ENCODE measurements at regions not wholly inside any gene's neighbourhood (a gene's known extent, or its start where the extent isn't known, plus 50 kb on each side); places are given as distances from the start of the nearest gene placed in this dataset.
"Not testable (repeated sequence)": the region's sequence is repeated elsewhere in the genome, so short reads cannot be mapped to it uniquely, and the experiment has no call there.

GRCh38 chr7:19953411-19953810, 180.0 kb upstream of the TMEM196 start:
- DNase-seq: not testable (repeated sequence)

- no peak for DNase-seq
These were observed 174.7 kb upstream of the TMEM196 start for GRCh38 chr7:19948160-19948559.

GRCh38 chr7:19944363-19945120, 171.1 kb upstream of the TMEM196 start:
- DNase-seq: no peak

GRCh38 chr7:19939746-19940145, 166.3 kb upstream of the TMEM196 start:
- no peak for DNase-seq

GRCh38 chr7:19932549-19933249, 159.3 kb upstream of the TMEM196 start:
- peak; percentile 70 for DNase-seq

GRCh38 chr7:19930851-19931250, 157.4 kb upstream of the TMEM196 start:
- no peak for DNase-seq

- DNase-seq: no peak
These were observed 156.6 kb upstream of the TMEM196 start for GRCh38 chr7:19930051-19930450.

GRCh38 chr7:19928247-19928646, 154.8 kb upstream of the TMEM196 start:
- no peak for DNase-seq

GRCh38 chr7:19920705-19921104, 147.3 kb upstream of the TMEM196 start:
- DNase-seq: no peak

GRCh38 chr7:19920166-19920565, 146.7 kb upstream of the TMEM196 start:
- DNase-seq: no peak

- DNase-seq: no peak
These were observed 146.1 kb upstream of the TMEM196 start for GRCh38 chr7:19919261-19920095.

- no peak for DNase-seq
These were observed 142.6 kb upstream of the TMEM196 start for GRCh38 chr7:19916046-19916445.

GRCh38 chr7:19915596-19915995, 142.2 kb upstream of the TMEM196 start:
- DNase-seq: no peak

- DNase-seq: no peak
These were observed 141.4 kb upstream of the TMEM196 start for GRCh38 chr7:19914866-19915265.

GRCh38 chr7:19900118-19900517, 126.7 kb upstream of the TMEM196 start:
- no peak for DNase-seq

GRCh38 chr7:19899529-19899928, 126.1 kb upstream of the TMEM196 start:
- DNase-seq: peak; percentile 13

- not testable (repeated sequence) for DNase-seq
These were observed 109.5 kb upstream of the TMEM196 start for GRCh38 chr7:19882893-19883292.

- DNase-seq: no peak
These were observed 98.7 kb upstream of the TMEM196 start for GRCh38 chr7:19872094-19872493.

- DNase-seq: no peak
These were observed 97.7 kb upstream of the TMEM196 start for GRCh38 chr7:19871102-19871501.

- DNase-seq: no peak
These were observed 96.6 kb upstream of the TMEM196 start for GRCh38 chr7:19869979-19870378.

- no peak for DNase-seq
These were observed 79.9 kb upstream of the TMEM196 start for GRCh38 chr7:19853261-19853832.

- DNase-seq: no peak
These were observed 78.8 kb upstream of the TMEM196 start for GRCh38 chr7:19852192-19852591.

GRCh38 chr7:19851504-19851903, 78.1 kb upstream of the TMEM196 start:
- no peak for DNase-seq

Data from NCI-H146 (cell line).